Mesenchymal stem cell (in vitro differentiated cells and primary cell): ENCODE measurements at regions not wholly inside any gene's neighbourhood (a gene's known extent, or its start where the extent isn't known, plus 50 kb on each side); places are given as distances from the start of the nearest gene placed in this dataset.
"Not testable (repeated sequence)": the region's sequence is repeated elsewhere in the genome, so short reads cannot be mapped to it uniquely, and the experiment has no call there.

Source experiments
- DNase-seq: peaks from one replicate; pipeline ENCODE4 v3.0.0-alpha.2; 2013
- H2AFZ ChIP-seq: one replicate; pipeline ENCODE4 v1.6.1; 2013; ENCODE audit warnings: low read depth, mild to moderate bottlenecking, control low read depth, inconsistent platforms, low read length, moderate library complexity
- H2AK5ac ChIP-seq: 2 replicates; pipeline ENCODE4 v1.6.1; 2013; ENCODE audit warnings: low read length, moderate library complexity, mild to moderate bottlenecking, inconsistent platforms; ENCODE audit not compliant: severe bottlenecking
- H2BK120ac ChIP-seq: one replicate; pipeline ENCODE4 v1.6.1; 2013; ENCODE audit warnings: low read depth, mild to moderate bottlenecking, inconsistent platforms, low read length, moderate library complexity
- H2BK12ac ChIP-seq, 2 experiments: one replicate each; pipeline ENCODE4 v1.6.1; 2013; ENCODE audit warnings: inconsistent platforms in 2 of 2, low read length in 2 of 2, mild to moderate bottlenecking in 2 of 2, moderate library complexity in 2 of 2, control low read depth in 1 of 2
- H2BK15ac ChIP-seq: one replicate; pipeline ENCODE4 v1.6.1; 2013; ENCODE audit warnings: mild to moderate bottlenecking, low read depth, inconsistent platforms; ENCODE audit not compliant: poor library complexity, severe bottlenecking
- H2BK5ac ChIP-seq: 2 replicates; pipeline ENCODE4 v1.6.1; 2013; ENCODE audit warnings: low read depth, mild to moderate bottlenecking, low read length, control low read depth, inconsistent platforms; ENCODE audit not compliant: poor library complexity, severe bottlenecking
- H3K14ac ChIP-seq, 2 experiments: one replicate each; pipeline ENCODE4 v1.6.1; 2013; ENCODE audit warnings: inconsistent platforms in 2 of 2, low read length in 2 of 2, control low read depth in 1 of 2, mild to moderate bottlenecking in 1 of 2, moderate library complexity in 1 of 2
- H3K18ac ChIP-seq, 2 experiments: one replicate each; pipeline ENCODE4 v1.6.1; 2013; ENCODE audit warnings: inconsistent platforms in 2 of 2, low read length in 2 of 2, control low read depth in 1 of 2, low read depth in 1 of 2, mild to moderate bottlenecking in 1 of 2
- H3K23ac ChIP-seq, 2 experiments: one replicate each; pipeline ENCODE4 v1.6.1; 2013; ENCODE audit warnings: inconsistent platforms in 2 of 2, low read length in 2 of 2, mild to moderate bottlenecking in 2 of 2, moderate library complexity in 2 of 2, control low read depth in 1 of 2
- H3K27ac ChIP-seq: 2 replicates; pipeline ENCODE4 v1.5.1; 2013; ENCODE audit warnings: mild to moderate bottlenecking, moderate library complexity, low read length, control low read depth, inconsistent platforms; ENCODE audit not compliant: poor library complexity, severe bottlenecking
- H3K27me3 ChIP-seq, 2 experiments: 2 replicates each; pipeline versions ENCODE4 v1.6.1 to v1.7.0; 2013; ENCODE audit warnings: low read length in 2 of 2, mild to moderate bottlenecking in 2 of 2, moderate library complexity in 2 of 2, control low read depth in 1 of 2, inconsistent platforms in 1 of 2; ENCODE audit not compliant: control insufficient read depth in 1 of 2, insufficient read depth in 1 of 2
- H3K36me3 ChIP-seq, 2 experiments: 2 replicates each; pipeline versions ENCODE4 v1.6.1 to v1.7.0; 2013; ENCODE audit warnings: low read length in 2 of 2, control low read depth in 1 of 2, inconsistent platforms in 1 of 2, low read depth in 1 of 2, mild to moderate bottlenecking in 1 of 2; ENCODE audit not compliant: insufficient read depth in 2 of 2, control insufficient read depth in 1 of 2
- H3K4ac ChIP-seq, 2 experiments: one replicate each; pipeline ENCODE4 v1.6.1; 2013; ENCODE audit warnings: inconsistent platforms in 2 of 2, low read length in 2 of 2, mild to moderate bottlenecking in 2 of 2, moderate library complexity in 2 of 2, control low read depth in 1 of 2, low read depth in 1 of 2
- H3K4me1 ChIP-seq: 2 replicates; pipeline ENCODE4 v1.6.1; 2013; ENCODE audit warnings: low read depth, low read length, control low read depth; ENCODE audit not compliant: control insufficient read depth, insufficient read depth
- H3K4me2 ChIP-seq: 2 replicates; pipeline ENCODE4 v1.6.1; 2013; ENCODE audit warnings: low read length, mild to moderate bottlenecking, inconsistent platforms; ENCODE audit not compliant: poor library complexity, severe bottlenecking
- H3K4me3 ChIP-seq, 2 experiments: 2 replicates each; pipeline versions ENCODE4 v1.5.1 to v1.7.0; 2013; ENCODE audit warnings: low read length in 2 of 2, mild to moderate bottlenecking in 2 of 2, control low read depth in 1 of 2, low read depth in 1 of 2; ENCODE audit not compliant: insufficient read depth in 1 of 2
- H3K79me1 ChIP-seq: replicated peaks from 2 replicates; pipeline ENCODE4 v1.6.1; 2013; ENCODE audit warnings: mild to moderate bottlenecking, control low read depth, low read length, inconsistent platforms; ENCODE audit not compliant: poor library complexity, severe bottlenecking
- H3K9ac ChIP-seq: 2 replicates; pipeline ENCODE4 v1.7.0; 2013; ENCODE audit warnings: mild to moderate bottlenecking, low read length, moderate library complexity
- H3K9me3 ChIP-seq: 2 replicates; pipeline ENCODE4 v1.7.0; 2013; ENCODE audit warnings: mild to moderate bottlenecking, low read length; ENCODE audit not compliant: control insufficient read depth
- H4K8ac ChIP-seq: one replicate; pipeline ENCODE4 v1.6.1; 2013; ENCODE audit warnings: inconsistent platforms, mild to moderate bottlenecking, low read length, moderate library complexity
- H4K91ac ChIP-seq: one replicate; pipeline ENCODE4 v1.6.1; 2013; ENCODE audit warnings: mild to moderate bottlenecking, low read length, inconsistent platforms
- WGBS: methylation state at CpG from one replicate; pipeline ENCODE4 v1.1.7; 2013; ENCODE audit warnings: mixed read lengths; 5-methylcytosine and 5-hydroxymethylcytosine counted together

DNA sequence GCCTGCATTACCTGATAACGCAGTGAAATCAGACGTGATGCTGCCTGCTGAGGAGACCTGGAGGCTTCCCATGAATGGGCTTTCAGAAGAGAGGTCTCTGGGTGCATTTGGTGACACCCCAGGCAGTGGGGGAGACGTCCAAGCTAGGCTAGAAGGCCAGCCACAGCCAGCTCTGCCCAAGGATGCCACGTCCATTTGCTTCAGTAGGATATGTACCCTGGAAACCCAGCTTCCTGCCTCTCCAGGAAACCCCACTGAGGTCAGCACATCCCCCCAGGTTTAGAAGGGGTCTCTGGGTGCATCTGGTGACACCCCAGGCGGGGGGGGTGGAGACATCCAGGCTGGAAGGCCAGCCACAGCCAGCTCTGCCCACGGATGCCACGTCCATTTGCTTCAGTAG is 2844.6 kb downstream of the RPIA start:
- H2BK12ac ChIP-seq, H3K18ac ChIP-seq, H3K79me1 ChIP-seq, H3K4me1 ChIP-seq, H2BK5ac ChIP-seq, H2AFZ ChIP-seq, H3K23ac ChIP-seq, H4K91ac ChIP-seq, H2AK5ac ChIP-seq, H3K27me3 ChIP-seq, H3K14ac ChIP-seq, H3K4me2 ChIP-seq, H3K9me3 ChIP-seq, H3K9ac ChIP-seq, H2BK15ac ChIP-seq, H4K8ac ChIP-seq, DNase-seq, H2BK120ac ChIP-seq, H3K4me3 ChIP-seq, H3K4ac ChIP-seq, H3K27ac ChIP-seq, H3K36me3 ChIP-seq: not testable (repeated sequence)
- 0% methylated on average over 1 of the region's 7 CpGs for WGBS

DNA sequence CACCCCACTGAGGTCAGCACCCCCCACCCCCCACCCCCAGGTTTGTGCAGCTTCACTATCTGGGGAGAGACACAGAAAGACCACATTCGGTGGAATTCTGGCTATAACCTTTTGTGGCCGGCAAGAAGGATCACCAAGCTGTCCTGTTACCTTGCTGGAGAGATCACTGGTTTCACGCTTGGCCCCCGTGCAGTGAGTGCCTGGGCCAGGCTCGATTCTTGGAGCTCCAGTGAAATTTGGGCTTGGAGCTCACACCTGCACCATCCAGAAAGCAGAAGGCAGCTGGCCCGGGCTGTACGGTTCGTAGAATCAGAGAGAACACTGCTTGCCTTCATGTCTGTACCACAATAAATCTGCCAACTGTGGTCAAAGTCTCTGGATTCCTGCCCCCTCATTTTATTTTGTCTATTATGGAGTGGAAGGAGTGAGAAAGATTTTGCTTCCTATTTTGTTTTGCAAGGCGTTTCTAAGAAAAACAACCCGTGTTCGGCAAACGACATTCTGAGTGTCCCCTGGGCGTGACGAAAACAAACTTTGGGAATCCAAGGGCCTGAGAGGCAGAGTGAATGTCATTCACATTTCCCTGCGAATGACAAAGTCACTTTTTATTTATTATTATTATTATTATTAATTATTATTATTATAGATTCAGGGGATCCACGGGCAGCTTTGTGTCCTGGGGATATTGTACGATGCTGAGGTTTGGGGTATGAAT is 2845.2 kb downstream of the RPIA start:
- not testable (repeated sequence) for H2AFZ ChIP-seq, H2BK120ac ChIP-seq, H3K27ac ChIP-seq, H3K4me2 ChIP-seq, H3K27me3 ChIP-seq, H3K4me3 ChIP-seq, H2BK5ac ChIP-seq, H3K36me3 ChIP-seq, H2BK12ac ChIP-seq, DNase-seq, H3K9me3 ChIP-seq, H4K8ac ChIP-seq, H3K23ac ChIP-seq, H4K91ac ChIP-seq, H3K4me1 ChIP-seq, H3K9ac ChIP-seq, H3K4ac ChIP-seq, H2AK5ac ChIP-seq, H3K79me1 ChIP-seq, H3K14ac ChIP-seq, H3K18ac ChIP-seq, H2BK15ac ChIP-seq
- WGBS = 95% methylated on average over 8 of the region's 17 CpGs

DNA sequence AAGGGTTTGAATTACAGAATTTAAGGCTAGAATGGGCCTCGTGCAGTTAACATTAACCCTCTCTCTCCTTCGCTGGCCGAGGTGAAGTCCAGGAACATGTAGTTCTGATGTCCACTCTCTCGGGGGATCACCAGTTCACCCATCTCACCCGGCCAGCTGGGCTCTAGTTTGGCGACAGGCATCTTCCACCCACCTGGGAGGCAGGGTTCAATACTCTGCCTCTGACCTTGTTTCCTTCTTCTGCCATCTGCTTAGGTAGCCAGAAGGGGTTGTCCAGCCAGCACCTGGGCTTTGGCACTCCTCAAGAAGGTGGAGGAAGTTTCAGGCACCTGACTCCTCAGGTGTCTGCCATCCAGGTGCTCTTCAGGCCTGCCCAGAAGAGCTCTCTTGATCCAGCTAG is 2857.8 kb downstream of the RPIA start:
- not testable (repeated sequence) for DNase-seq, H2BK15ac ChIP-seq, H3K27me3 ChIP-seq, H3K4me2 ChIP-seq, H2BK5ac ChIP-seq, H3K9ac ChIP-seq, H3K4me3 ChIP-seq, H3K4me1 ChIP-seq, H4K91ac ChIP-seq, H3K18ac ChIP-seq, H2BK120ac ChIP-seq, H4K8ac ChIP-seq, H3K9me3 ChIP-seq, H3K23ac ChIP-seq, H2AK5ac ChIP-seq, H3K14ac ChIP-seq, H3K79me1 ChIP-seq, H2BK12ac ChIP-seq, H3K36me3 ChIP-seq, H3K4ac ChIP-seq, H3K27ac ChIP-seq, H2AFZ ChIP-seq
- WGBS = 79% methylated on average over 6 of the region's 6 CpGs

DNA sequence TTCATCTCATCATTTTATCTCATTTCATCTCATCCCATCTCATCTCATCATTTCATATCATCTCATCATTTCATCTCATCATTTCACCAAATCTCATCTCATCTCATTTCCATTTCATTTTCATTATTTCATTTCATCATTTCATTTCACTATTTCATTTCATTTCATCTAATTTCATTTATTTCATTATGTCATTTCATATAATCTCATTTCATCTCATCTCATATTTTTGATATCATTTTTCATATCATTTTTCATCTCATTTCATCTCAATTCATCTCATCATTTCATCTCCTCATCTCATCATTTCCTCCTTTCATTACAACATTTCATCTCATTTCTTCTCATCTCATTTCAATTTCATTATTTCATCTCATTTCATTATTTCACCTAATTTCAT is 2866.8 kb downstream of the RPIA start:
- H3K23ac ChIP-seq, H3K27ac ChIP-seq, H3K9me3 ChIP-seq, H3K4me2 ChIP-seq, DNase-seq, H4K8ac ChIP-seq, H2AK5ac ChIP-seq, H3K4me3 ChIP-seq, H3K18ac ChIP-seq, H2AFZ ChIP-seq, H2BK5ac ChIP-seq, H3K4me1 ChIP-seq, H2BK12ac ChIP-seq, H3K79me1 ChIP-seq, H4K91ac ChIP-seq, H3K9ac ChIP-seq, H3K27me3 ChIP-seq, H2BK120ac ChIP-seq, H3K4ac ChIP-seq, H2BK15ac ChIP-seq, H3K14ac ChIP-seq, H3K36me3 ChIP-seq: not testable (repeated sequence)
